ENCODE measurements at regions not wholly inside any gene's neighbourhood (a gene's known extent, or its start where the extent isn't known, plus 50 kb on each side); places are given as distances from the start of the nearest gene placed in this dataset.

GRCh38 chrX:39718981-39719380 is 378.8 kb downstream of the BCOR start:
- Mint-ChIP-seq H3K4me1 (peaks cover 9 to 13% of the 10 kb centered on the region in 2 experiments), H3K9me3 (peaks cover 58 to 72% of the 10 kb centered on the region in 2 experiments), H3K27ac (no peak overlapping the region), H3K27me3 (ENCODE audit: low read depth) (no peaks in the 10 kb centered on the region; the same call in 1 of the 2 replicates), H3K36me3 (ENCODE audit: insufficient read depth in 1 of 3, low read depth in 3 of 3) (peaks cover 0 to 2% (median 2%) of the 10 kb centered on the region in 3 experiments; a peak in 2 of 7 replicates), H3K4me3 (no peak overlapping the region)
- no peak for TF ChIP-seq CTCF (conservative IDR thresholded peaks at IDR 0.05)
- H3K9me3 ChIP-seq (ENCODE audit: control insufficient read depth, low read depth, low read length), result no peaks in the 10 kb centered on the region
- no peak overlapping the region for H4K8ac ChIP-seq (replicated peaks; ENCODE audit: insufficient read length, low read depth, low read length)
- H3K27ac ChIP-seq (ENCODE audit: insufficient read length, low read depth, low read length), result no peak overlapping the region
- H2BK120ac ChIP-seq (ENCODE audit: low read depth, low read length, poor library complexity, severe bottlenecking), result no peak overlapping the region
- no peak overlapping the region for H2BK20ac ChIP-seq (ENCODE audit: low read depth, low read length, poor library complexity, severe bottlenecking)
- no peak overlapping the region for H3T11ph ChIP-seq (ENCODE audit: low read length)
- no peak overlapping the region for H2AK5ac ChIP-seq (ENCODE audit: insufficient read length, low read length)
- no peak overlapping the region for H3K23ac ChIP-seq (ENCODE audit: insufficient read length, low read depth, low read length)
- no peak overlapping the region for H3K4ac ChIP-seq (ENCODE audit: low read depth, low read length)
- H3K23me2 ChIP-seq (ENCODE audit: insufficient read length, low read depth, low read length, poor library complexity, severe bottlenecking), result no peaks in the 10 kb centered on the region
- H3K9ac ChIP-seq (ENCODE audit: extremely low read depth, insufficient read length, low read length), result no peak overlapping the region
- no peaks in the 10 kb centered on the region for H3K4me1 ChIP-seq (ENCODE audit: insufficient read depth, low read length)
- no peak overlapping the region for H3K4me2 ChIP-seq (ENCODE audit: insufficient read depth, insufficient read length, low read length)
- no peaks in the 10 kb centered on the region for H4K20me1 ChIP-seq (ENCODE audit: control insufficient read depth, insufficient read depth, insufficient read length)
- H2BK15ac ChIP-seq (ENCODE audit: low read depth, low read length), result no peak overlapping the region
- no peaks in the 10 kb centered on the region for H3K79me2 ChIP-seq (ENCODE audit: insufficient read depth, low read length)
- no peak overlapping the region for H2BK12ac ChIP-seq (ENCODE audit: insufficient read length, low read depth, low read length)
- H3K18ac ChIP-seq (ENCODE audit: insufficient read length, low read depth, low read length), result no peak overlapping the region
- H4K5ac ChIP-seq (ENCODE audit: insufficient read length, low read depth, low read length), result no peak overlapping the region
- no peaks in the 10 kb centered on the region for H3K79me1 ChIP-seq (ENCODE audit: insufficient read depth, low read depth, low read length, poor library complexity, severe bottlenecking)
- WGBS (ENCODE audit: extremely low coverage, insufficient read length, low lambda C conversion rate), result no CpG with 5 or more reads among the region's 2 CpGs
- no peak for DNase-seq
- no peak overlapping the region for H4K91ac ChIP-seq (ENCODE audit: insufficient read length, low read depth, low read length)
- H2AFZ ChIP-seq (ENCODE audit: low read length), result no peak overlapping the region
- no peak overlapping the region for H3K56ac ChIP-seq (ENCODE audit: insufficient read length, low read depth, low read length)
- H3K14ac ChIP-seq (ENCODE audit: insufficient read depth, low read length), result no peak overlapping the region
- H2BK5ac ChIP-seq (ENCODE audit: insufficient read length, low read length), result no peak overlapping the region
- H3K27me3 ChIP-seq (ENCODE audit: insufficient read depth, low read length), result no peaks in the 10 kb centered on the region

Data from H9 (cell line).